Esophagus squamous epithelium (tissue), 4 donors: ENCODE measurements at regions not wholly inside any gene's neighbourhood (a gene's known extent, or its start where the extent isn't known, plus 50 kb on each side); places are given as distances from the start of the nearest gene placed in this dataset.

ENCODE experiments used
- POLR2A ChIP-seq, 4 donors: fragments of 450-650 bp; IDR thresholded peaks; one replicate each; pipeline ENCODE4 v1.6.1; 2017; ENCODE audit warnings: antibody characterized with exemption in 4 of 4, mild to moderate bottlenecking in 4 of 4, moderate library complexity in 3 of 4
- TF ChIP-seq, protein P1 (sequence below), 6 experiments: fragments of 450-650 bp in 4 of 6; fragments of 200-600 bp in 2 of 6; sonication (generic) in 2 of 6; IDR thresholded peaks; one replicate each; pipeline ENCODE4 v1.5.1; 2016 to 2019; ENCODE audit warnings: antibody characterized with exemption in 6 of 6, mild to moderate bottlenecking in 4 of 6, moderate library complexity in 4 of 6

GRCh38 chr20:63139356-63139755 is 76.6 kb downstream of the YTHDF1 start:
- TF ChIP-seq, protein P1, sequence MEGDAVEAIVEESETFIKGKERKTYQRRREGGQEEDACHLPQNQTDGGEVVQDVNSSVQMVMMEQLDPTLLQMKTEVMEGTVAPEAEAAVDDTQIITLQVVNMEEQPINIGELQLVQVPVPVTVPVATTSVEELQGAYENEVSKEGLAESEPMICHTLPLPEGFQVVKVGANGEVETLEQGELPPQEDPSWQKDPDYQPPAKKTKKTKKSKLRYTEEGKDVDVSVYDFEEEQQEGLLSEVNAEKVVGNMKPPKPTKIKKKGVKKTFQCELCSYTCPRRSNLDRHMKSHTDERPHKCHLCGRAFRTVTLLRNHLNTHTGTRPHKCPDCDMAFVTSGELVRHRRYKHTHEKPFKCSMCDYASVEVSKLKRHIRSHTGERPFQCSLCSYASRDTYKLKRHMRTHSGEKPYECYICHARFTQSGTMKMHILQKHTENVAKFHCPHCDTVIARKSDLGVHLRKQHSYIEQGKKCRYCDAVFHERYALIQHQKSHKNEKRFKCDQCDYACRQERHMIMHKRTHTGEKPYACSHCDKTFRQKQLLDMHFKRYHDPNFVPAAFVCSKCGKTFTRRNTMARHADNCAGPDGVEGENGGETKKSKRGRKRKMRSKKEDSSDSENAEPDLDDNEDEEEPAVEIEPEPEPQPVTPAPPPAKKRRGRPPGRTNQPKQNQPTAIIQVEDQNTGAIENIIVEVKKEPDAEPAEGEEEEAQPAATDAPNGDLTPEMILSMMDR (IDR thresholded peaks at IDR 0.05): no peak
- TF ChIP-seq POLR2A (IDR thresholded peaks at IDR 0.05): no peak
